HL-60 (cell line): ENCODE measurements at regions not wholly inside any gene's neighbourhood (a gene's known extent, or its start where the extent isn't known, plus 50 kb on each side); places are given as distances from the start of the nearest gene placed in this dataset.

ENCODE experiments used
- GABPA ChIP-seq: IDR thresholded peaks from 2 replicates; pipeline ENCODE4 v1.6.1; 2012; ENCODE audit warnings: low read depth
- POLR2AphosphoS5 ChIP-seq: IDR thresholded peaks from 2 replicates; pipeline ENCODE4 v1.6.1; 2012; ENCODE audit warnings: low read depth
- TF ChIP-seq, protein P1 (sequence below): IDR thresholded peaks from 2 replicates; pipeline ENCODE4 v1.6.1; 2012; ENCODE audit warnings: low read depth; ENCODE audit not compliant: insufficient replicate concordance

- TF ChIP-seq POLR2AphosphoS5 (no peak), GABPA (no peak)
- TF ChIP-seq, protein P1, sequence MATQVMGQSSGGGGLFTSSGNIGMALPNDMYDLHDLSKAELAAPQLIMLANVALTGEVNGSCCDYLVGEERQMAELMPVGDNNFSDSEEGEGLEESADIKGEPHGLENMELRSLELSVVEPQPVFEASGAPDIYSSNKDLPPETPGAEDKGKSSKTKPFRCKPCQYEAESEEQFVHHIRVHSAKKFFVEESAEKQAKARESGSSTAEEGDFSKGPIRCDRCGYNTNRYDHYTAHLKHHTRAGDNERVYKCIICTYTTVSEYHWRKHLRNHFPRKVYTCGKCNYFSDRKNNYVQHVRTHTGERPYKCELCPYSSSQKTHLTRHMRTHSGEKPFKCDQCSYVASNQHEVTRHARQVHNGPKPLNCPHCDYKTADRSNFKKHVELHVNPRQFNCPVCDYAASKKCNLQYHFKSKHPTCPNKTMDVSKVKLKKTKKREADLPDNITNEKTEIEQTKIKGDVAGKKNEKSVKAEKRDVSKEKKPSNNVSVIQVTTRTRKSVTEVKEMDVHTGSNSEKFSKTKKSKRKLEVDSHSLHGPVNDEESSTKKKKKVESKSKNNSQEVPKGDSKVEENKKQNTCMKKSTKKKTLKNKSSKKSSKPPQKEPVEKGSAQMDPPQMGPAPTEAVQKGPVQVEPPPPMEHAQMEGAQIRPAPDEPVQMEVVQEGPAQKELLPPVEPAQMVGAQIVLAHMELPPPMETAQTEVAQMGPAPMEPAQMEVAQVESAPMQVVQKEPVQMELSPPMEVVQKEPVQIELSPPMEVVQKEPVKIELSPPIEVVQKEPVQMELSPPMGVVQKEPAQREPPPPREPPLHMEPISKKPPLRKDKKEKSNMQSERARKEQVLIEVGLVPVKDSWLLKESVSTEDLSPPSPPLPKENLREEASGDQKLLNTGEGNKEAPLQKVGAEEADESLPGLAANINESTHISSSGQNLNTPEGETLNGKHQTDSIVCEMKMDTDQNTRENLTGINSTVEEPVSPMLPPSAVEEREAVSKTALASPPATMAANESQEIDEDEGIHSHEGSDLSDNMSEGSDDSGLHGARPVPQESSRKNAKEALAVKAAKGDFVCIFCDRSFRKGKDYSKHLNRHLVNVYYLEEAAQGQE, result no peak
These were observed 558.0 kb upstream of the MKI67 start for GRCh38 chr10:128684215-128684614.
